ENCODE measurements at regions not wholly inside any gene's neighbourhood (a gene's known extent, or its start where the extent isn't known, plus 50 kb on each side); places are given as distances from the start of the nearest gene placed in this dataset.

- no peak for DNase-seq
These were observed 57.0 kb upstream of the GPR158 start for GRCh38 chr10:25117757-25118156.

- no peak for DNase-seq
These were observed 54.6 kb upstream of the GPR158 start for GRCh38 chr10:25120188-25120587.

Measured in fibroblast of skin of right quadriceps (primary cell).